HFF-Myc (cell line): ENCODE measurements at regions not wholly inside any gene's neighbourhood (a gene's known extent, or its start where the extent isn't known, plus 50 kb on each side); places are given as distances from the start of the nearest gene placed in this dataset.

Source experiments
- DNase-seq: peaks from one replicate; pipeline ENCODE4 v3.0.0-alpha.2; 2011; ENCODE audit warnings: low read depth; ENCODE audit errors: extremely low read depth
- H3K4me3 ChIP-seq: replicated peaks from 2 replicates; pipeline ENCODE4 v1.5.1; 2011; ENCODE audit warnings: low read depth, mild to moderate bottlenecking, control low read depth, low read length
- CTCF ChIP-seq: IDR thresholded peaks from 2 replicates; pipeline ENCODE4 v1.5.1; 2012; ENCODE audit warnings: mild to moderate bottlenecking, low read depth, low read length, control low read depth; ENCODE audit errors: missing control alignments

GRCh38 chr5:171654881-171655280, 130.7 kb upstream of the SMIM23 start:
- no peak for DNase-seq
- TF ChIP-seq CTCF = no peak

GRCh38 chr5:171657473-171657872, 128.1 kb upstream of the SMIM23 start:
- DNase-seq = no peak
- no peak for TF ChIP-seq CTCF
- H3K4me3 ChIP-seq = no peak overlapping the region

More at GRCh38 chr5:171654881-171655280, 130.7 kb upstream of the SMIM23 start:
- no peak overlapping the region for H3K4me3 ChIP-seq

- DNase-seq = no peak
- TF ChIP-seq CTCF = no peak
- no peak overlapping the region for H3K4me3 ChIP-seq
Observed at GRCh38 chr5:171659896-171660295, 125.7 kb upstream of the SMIM23 start.

- TF ChIP-seq CTCF = no peak
- no peak overlapping the region for H3K4me3 ChIP-seq
- no peak for DNase-seq
Observed at GRCh38 chr5:171660434-171660833, 125.2 kb upstream of the SMIM23 start.

GRCh38 chr5:171661143-171661542, 124.5 kb upstream of the SMIM23 start:
- H3K4me3 ChIP-seq = no peak overlapping the region
- no peak for DNase-seq
- TF ChIP-seq CTCF = no peak

- no peak for TF ChIP-seq CTCF
Observed at GRCh38 chr5:171663311-171664085, 122.1 kb upstream of the SMIM23 start.

GRCh38 chr5:171664489-171664888, 121.1 kb upstream of the SMIM23 start:
- H3K4me3 ChIP-seq = no peak overlapping the region
- TF ChIP-seq CTCF = no peak
- no peak for DNase-seq

More at GRCh38 chr5:171663311-171664085, 122.1 kb upstream of the SMIM23 start:
- DNase-seq = no peak
- H3K4me3 ChIP-seq = no peak overlapping the region
